KOPT-K1 (cell line): ENCODE measurements at regions not wholly inside any gene's neighbourhood (a gene's known extent, or its start where the extent isn't known, plus 50 kb on each side); places are given as distances from the start of the nearest gene placed in this dataset.
"Not testable (repeated sequence)": the region's sequence is repeated elsewhere in the genome, so short reads cannot be mapped to it uniquely, and the experiment has no call there.

Experiments
- H3K27ac ChIP-seq: fragments of 200-600 bp; sonication (generic); 2 replicates; pipeline ENCODE4 v1.5.1; 2016; ENCODE audit warnings: antibody characterized with exemption, mild to moderate bottlenecking, low read depth, low read length; ENCODE audit not compliant: poor library complexity, severe bottlenecking
- H3K36me3 ChIP-seq: fragments of 200-600 bp; sonication (generic); 2 replicates; pipeline ENCODE4 v1.5.1; 2017; ENCODE audit warnings: antibody characterized with exemption, mild to moderate bottlenecking, low read length, moderate library complexity; ENCODE audit not compliant: insufficient read depth
- H3K9me3 ChIP-seq: fragments of 200-600 bp; sonication (generic); 2 replicates; pipeline ENCODE4 v1.5.1; 2017; ENCODE audit warnings: antibody characterized with exemption, low read length, mild to moderate bottlenecking; ENCODE audit not compliant: insufficient read depth, poor library complexity, severe bottlenecking

- H3K36me3 ChIP-seq = no peaks in the 10 kb centered on the region
- no peaks in the 10 kb centered on the region for H3K9me3 ChIP-seq
- H3K27ac ChIP-seq = no peak overlapping the region
Measured at GRCh38 chr4:188958346-188958745, 819.1 kb downstream of the TRIML1 start.

DNA sequence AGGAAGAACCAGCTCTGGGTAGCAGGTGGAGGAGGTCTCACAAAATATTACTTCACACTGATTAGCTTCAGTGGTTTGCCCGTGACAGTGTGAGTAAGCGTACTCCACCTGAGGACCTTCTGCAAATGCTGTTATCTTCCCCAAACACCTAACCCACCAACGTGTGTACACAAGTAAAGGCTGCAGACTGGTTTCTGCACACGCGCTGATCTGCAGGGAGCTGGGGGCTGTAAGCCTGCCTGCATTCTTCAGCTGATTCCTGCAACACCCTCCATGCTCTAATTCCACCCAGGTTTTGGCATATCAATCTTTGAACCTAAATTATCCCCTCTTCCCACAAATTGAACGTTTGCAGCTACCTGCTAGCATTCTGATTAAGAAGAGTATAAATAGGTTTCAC, 820.2 kb downstream of the TRIML1 start:
- H3K9me3 ChIP-seq = no peaks in the 10 kb centered on the region
- H3K36me3 ChIP-seq = no peaks in the 10 kb centered on the region
- no peak overlapping the region for H3K27ac ChIP-seq

DNA sequence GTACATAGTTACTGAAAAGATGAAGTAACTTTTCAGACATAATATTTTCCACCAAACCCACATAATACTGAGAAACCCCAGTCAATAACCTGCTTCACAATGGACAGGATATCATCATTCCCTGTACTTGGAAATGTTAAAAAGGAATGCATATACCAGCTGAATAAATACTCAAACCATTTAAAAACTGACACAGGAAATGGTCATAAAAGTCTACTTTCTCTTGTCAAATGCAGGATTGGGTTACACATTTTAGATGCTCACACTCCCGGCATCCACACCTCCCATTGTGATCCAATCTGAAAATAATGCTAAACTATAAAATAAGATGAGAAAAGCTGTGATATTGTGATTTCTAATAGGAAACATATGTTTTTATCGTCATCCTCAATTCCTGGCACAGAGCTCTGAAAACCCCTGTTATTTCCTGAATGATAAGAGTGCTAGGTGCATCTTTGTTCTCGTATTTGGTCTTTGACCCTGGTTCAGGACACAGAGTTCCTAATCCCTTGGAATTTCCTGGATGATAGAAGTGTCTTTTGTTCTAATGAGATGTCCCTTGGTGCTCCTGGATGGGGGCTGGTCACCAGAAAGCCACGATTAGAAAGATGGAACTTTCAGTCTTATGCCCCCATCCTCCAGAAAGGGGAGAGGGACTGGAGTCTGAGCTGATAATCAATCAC, 821.3 kb downstream of the TRIML1 start:
- Histone ChIP-seq H3K9me3 (no peaks in the 10 kb centered on the region), H3K27ac (no peak overlapping the region), H3K36me3 (no peaks in the 10 kb centered on the region)

GRCh38 chr4:188971125-188971524, 831.9 kb downstream of the TRIML1 start:
- no peaks in the 10 kb centered on the region for H3K9me3 ChIP-seq

GRCh38 chr4:188975271-188975670, 836.0 kb downstream of the TRIML1 start:
- Histone ChIP-seq H3K27ac (no peak overlapping the region), H3K9me3 (no peaks in the 10 kb centered on the region), H3K36me3 (no peaks in the 10 kb centered on the region)

More at GRCh38 chr4:188971125-188971524, 831.9 kb downstream of the TRIML1 start:
- Histone ChIP-seq H3K36me3 (no peaks in the 10 kb centered on the region), H3K27ac (no peak overlapping the region)

- Histone ChIP-seq H3K27ac (no peak overlapping the region), H3K36me3 (no peaks in the 10 kb centered on the region), H3K9me3 (no peaks in the 10 kb centered on the region)
Measured at GRCh38 chr4:188976644-188977115, 837.4 kb downstream of the TRIML1 start.

DNA sequence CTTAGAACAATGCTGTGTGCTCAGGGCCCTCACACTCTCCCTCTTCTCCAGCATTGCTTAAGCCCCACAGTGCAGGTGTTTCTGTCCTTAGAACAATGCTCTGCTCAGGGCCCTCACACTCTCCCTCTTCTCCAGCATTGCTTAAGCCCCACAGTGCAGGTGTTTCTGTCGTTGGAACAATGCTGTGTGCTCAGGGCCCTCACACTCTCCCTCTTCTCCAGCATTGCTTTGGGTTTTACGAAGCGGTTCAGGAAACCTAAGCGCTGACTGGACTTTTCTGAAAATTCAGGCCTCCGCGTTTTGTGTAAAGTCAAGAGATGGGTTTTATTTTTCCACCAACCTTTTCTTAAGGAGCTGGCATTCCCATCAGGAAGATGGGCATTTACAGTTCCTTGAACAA, 838.0 kb downstream of the TRIML1 start:
- not testable (repeated sequence) for H3K36me3 ChIP-seq, H3K27ac ChIP-seq, H3K9me3 ChIP-seq

DNA sequence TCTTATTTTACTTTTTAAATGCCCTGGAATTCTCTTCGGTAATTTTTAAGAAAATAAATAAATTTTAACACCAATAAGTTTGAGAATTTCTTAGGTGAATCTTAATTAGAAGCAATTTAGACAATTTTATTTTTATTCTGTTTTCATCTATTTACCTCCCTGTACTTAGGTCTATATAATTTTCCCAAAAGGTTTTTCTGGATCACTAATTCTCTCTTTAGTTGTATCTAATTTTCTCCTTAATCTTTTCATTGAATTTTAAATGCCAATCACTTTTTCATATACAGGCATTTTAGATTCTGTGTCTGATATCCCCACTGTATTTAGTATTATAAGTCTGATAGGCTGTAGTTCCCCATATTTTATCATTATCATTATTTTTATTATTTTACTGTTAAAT, 845.3 kb downstream of the TRIML1 start:
- Histone ChIP-seq H3K9me3 (no peaks in the 10 kb centered on the region), H3K36me3 (no peaks in the 10 kb centered on the region), H3K27ac (no peak overlapping the region)

DNA sequence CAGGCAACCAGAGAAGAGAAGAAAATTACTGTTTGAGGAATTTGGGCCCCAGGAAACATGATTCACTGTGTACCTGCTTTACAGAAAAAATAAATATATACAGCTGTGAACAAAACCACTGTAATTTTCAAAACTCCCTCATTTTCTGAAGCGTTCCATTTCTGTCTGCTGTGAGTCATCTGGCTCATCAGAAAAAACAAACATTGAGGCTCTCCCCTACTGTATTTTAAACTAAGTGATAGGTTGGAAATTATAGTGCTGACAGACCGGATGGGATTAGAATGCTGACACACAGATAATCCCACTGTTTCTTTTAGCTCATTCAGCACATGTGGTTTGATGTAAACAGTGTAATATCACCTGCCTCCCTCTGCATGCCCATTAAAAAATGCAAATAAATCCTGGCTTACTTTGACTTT, 847.0 kb downstream of the TRIML1 start:
- Histone ChIP-seq H3K27ac (no peak overlapping the region), H3K9me3 (no peaks in the 10 kb centered on the region), H3K36me3 (no peaks in the 10 kb centered on the region)

DNA sequence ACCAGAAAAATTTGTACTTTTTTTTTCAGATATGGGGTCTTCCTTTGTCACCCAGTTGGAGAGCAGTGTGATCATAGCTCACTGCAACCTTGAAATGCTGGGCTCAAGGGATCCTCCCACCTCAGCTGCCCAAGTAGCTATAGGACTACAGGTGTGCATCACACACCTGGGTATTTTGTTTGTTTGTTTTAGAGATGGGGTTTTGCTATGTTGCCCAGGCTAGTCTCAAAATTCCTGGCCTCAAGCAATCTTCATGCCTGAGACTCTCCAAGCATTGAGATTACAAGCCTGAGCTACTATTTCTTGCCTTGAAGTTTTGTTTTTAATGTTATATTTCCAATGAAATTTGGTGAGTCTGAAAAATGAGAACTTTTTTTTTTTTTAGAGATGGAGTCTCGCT, 847.8 kb downstream of the TRIML1 start:
- Histone ChIP-seq H3K27ac (no peak overlapping the region), H3K36me3 (no peaks in the 10 kb centered on the region), H3K9me3 (no peaks in the 10 kb centered on the region)

DNA sequence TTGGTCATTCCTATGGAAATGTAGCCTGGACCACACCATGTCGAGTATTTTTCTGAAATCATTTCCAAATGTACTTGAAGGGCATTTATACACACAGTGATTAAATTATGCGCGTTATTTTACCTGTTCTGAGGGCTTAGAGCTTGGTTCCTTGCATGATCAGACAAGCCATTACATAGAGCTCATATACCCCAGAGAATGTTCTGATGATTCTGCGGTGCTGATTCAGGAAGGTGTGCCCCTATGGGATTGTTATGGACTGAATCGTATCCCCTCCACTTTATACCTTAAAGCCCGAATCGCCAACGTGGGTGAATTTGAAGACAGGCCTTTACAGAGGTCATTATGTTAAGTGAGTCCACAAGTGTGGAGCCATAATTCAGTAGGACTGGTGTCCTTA, 848.9 kb downstream of the TRIML1 start:
- no peaks in the 10 kb centered on the region for H3K9me3 ChIP-seq
- H3K36me3 ChIP-seq = no peaks in the 10 kb centered on the region
- no peak overlapping the region for H3K27ac ChIP-seq

DNA sequence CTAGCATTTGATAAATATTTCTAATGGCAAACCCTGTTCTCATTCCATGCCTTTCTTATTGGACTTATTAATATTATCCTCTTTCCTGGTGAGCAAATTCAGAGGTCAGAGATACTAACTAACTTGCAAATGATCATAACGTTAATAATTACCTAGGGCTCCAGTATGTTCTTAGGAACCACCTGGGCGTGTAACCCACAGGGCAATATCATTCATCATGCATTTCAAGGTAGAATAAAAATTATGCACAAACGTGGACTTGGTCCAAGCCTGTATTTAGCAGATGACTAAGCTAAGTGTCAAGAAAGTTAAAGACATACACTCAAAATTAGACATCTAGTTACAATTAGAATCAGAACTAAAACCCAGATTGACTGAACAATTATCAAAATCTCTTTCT, 850.1 kb downstream of the TRIML1 start:
- no peaks in the 10 kb centered on the region for H3K36me3 ChIP-seq
- H3K9me3 ChIP-seq = no peaks in the 10 kb centered on the region
- H3K27ac ChIP-seq = no peak overlapping the region

DNA sequence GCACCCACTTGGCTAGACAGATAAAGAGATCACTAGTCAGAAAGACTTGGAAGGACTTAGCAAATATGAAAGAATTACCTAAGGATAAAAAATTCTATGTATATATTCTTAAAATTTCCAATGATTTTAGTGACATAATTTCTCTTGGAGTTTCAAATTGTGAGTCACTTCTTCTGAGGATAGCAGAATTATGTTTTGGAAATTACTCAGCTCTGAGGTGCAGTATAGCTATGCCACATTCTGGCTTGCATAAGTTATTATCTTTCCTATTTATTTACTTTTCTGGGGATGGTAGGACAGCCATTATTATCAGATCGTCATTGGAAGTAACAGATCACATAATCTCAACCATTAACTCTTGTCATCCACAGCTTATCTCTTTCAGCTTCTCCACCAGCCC, 853.5 kb downstream of the TRIML1 start:
- Histone ChIP-seq H3K9me3 (no peaks in the 10 kb centered on the region), H3K36me3 (no peaks in the 10 kb centered on the region), H3K27ac (no peak overlapping the region)

GRCh38 chr4:188993871-188994270, 854.6 kb downstream of the TRIML1 start:
- H3K36me3 ChIP-seq = no peaks in the 10 kb centered on the region
- H3K9me3 ChIP-seq = no peaks in the 10 kb centered on the region
- no peak overlapping the region for H3K27ac ChIP-seq

- Histone ChIP-seq H3K9me3 (no peaks in the 10 kb centered on the region), H3K27ac (no peak overlapping the region), H3K36me3 (no peaks in the 10 kb centered on the region)
Measured at GRCh38 chr4:189001283-189001970, 862.2 kb downstream of the TRIML1 start.

GRCh38 chr4:189001971-189002450, 862.8 kb downstream of the TRIML1 start:
- no peak overlapping the region for H3K27ac ChIP-seq
- H3K36me3 ChIP-seq = no peaks in the 10 kb centered on the region
- H3K9me3 ChIP-seq = no peaks in the 10 kb centered on the region
